H9 (cell line): ENCODE measurements at regions not wholly inside any gene's neighbourhood (a gene's known extent, or its start where the extent isn't known, plus 50 kb on each side); places are given as distances from the start of the nearest gene placed in this dataset.

Source experiments
- DNase-seq: peaks from one replicate; pipeline ENCODE4 v3.0.0-alpha.2; 2017
- H2AFZ ChIP-seq: one replicate; pipeline ENCODE4 v1.6.1; 2013; ENCODE audit warnings: mild to moderate bottlenecking, low read length, control low read depth, moderate library complexity
- H2AK5ac ChIP-seq: 2 replicates; pipeline ENCODE4 v1.6.1; 2013; ENCODE audit warnings: low read length, control low read depth, mixed read lengths; ENCODE audit not compliant: insufficient read length
- H2BK120ac ChIP-seq: one replicate; pipeline ENCODE4 v1.6.1; 2013; ENCODE audit warnings: low read depth, mild to moderate bottlenecking, low read length, control low read depth, inconsistent platforms; ENCODE audit not compliant: poor library complexity, severe bottlenecking
- H2BK12ac ChIP-seq: 2 replicates; pipeline ENCODE4 v1.6.1; 2013; ENCODE audit warnings: low read length, control low read depth, mixed read lengths, low read depth; ENCODE audit not compliant: insufficient read length
- H2BK15ac ChIP-seq: 2 replicates; pipeline ENCODE4 v1.6.1; 2013; ENCODE audit warnings: low read depth, low read length, control low read depth
- H2BK20ac ChIP-seq: one replicate; pipeline ENCODE4 v1.6.1; 2013; ENCODE audit warnings: low read depth, mild to moderate bottlenecking, low read length, control low read depth, inconsistent platforms; ENCODE audit not compliant: poor library complexity, severe bottlenecking
- H2BK5ac ChIP-seq: 2 replicates; pipeline ENCODE4 v1.6.1; 2013; ENCODE audit warnings: low read length, control low read depth, mixed read lengths; ENCODE audit not compliant: insufficient read length
- H3K14ac ChIP-seq: 2 replicates; pipeline ENCODE4 v1.6.1; 2013; ENCODE audit warnings: low read length, control low read depth; ENCODE audit not compliant: insufficient read depth
- H3K18ac ChIP-seq: 2 replicates; pipeline ENCODE4 v1.6.1; 2013; ENCODE audit warnings: low read depth, mild to moderate bottlenecking, mixed read lengths, low read length, control low read depth; ENCODE audit not compliant: insufficient read length
- H3K23ac ChIP-seq: 2 replicates; pipeline ENCODE4 v1.6.1; 2013; ENCODE audit warnings: low read length, control low read depth, mixed read lengths, low read depth; ENCODE audit not compliant: insufficient read length
- H3K23me2 ChIP-seq: 2 replicates; pipeline ENCODE4 v1.6.1; 2013; ENCODE audit warnings: low read depth, mild to moderate bottlenecking, mixed read lengths, low read length, control low read depth; ENCODE audit not compliant: insufficient read length, poor library complexity, severe bottlenecking
- H3K27ac ChIP-seq: 2 replicates; pipeline ENCODE4 v1.5.1; 2013; ENCODE audit warnings: low read length, control low read depth, mixed read lengths, low read depth; ENCODE audit not compliant: insufficient read length
- H3K27me3 ChIP-seq: 2 replicates; pipeline ENCODE4 v1.6.1; 2013; ENCODE audit warnings: low read length, control low read depth, inconsistent platforms; ENCODE audit not compliant: insufficient read depth
- H3K4ac ChIP-seq: 2 replicates; pipeline ENCODE4 v1.6.1; 2013; ENCODE audit warnings: low read depth, mild to moderate bottlenecking, control low read depth, inconsistent platforms, low read length, moderate library complexity
- H3K4me1 ChIP-seq: 2 replicates; pipeline ENCODE4 v1.6.1; 2013; ENCODE audit warnings: low read length, control low read depth, inconsistent platforms; ENCODE audit not compliant: insufficient read depth
- H3K4me2 ChIP-seq: 2 replicates; pipeline ENCODE4 v1.6.1; 2013; ENCODE audit warnings: low read length, control low read depth, mixed read lengths; ENCODE audit not compliant: insufficient read length, insufficient read depth
- H3K56ac ChIP-seq: 2 replicates; pipeline ENCODE4 v1.6.1; 2013; ENCODE audit warnings: low read depth, mild to moderate bottlenecking, mixed read lengths, low read length, control low read depth; ENCODE audit not compliant: insufficient read length
- H3K79me1 ChIP-seq: 2 replicates; pipeline ENCODE4 v1.6.1; 2013; ENCODE audit warnings: low read depth, mild to moderate bottlenecking, moderate library complexity, low read length, control low read depth, inconsistent platforms; ENCODE audit not compliant: insufficient read depth, poor library complexity, severe bottlenecking
- H3K79me2 ChIP-seq: 2 replicates; pipeline ENCODE4 v1.6.1; 2013; ENCODE audit warnings: low read length, control low read depth, inconsistent platforms; ENCODE audit not compliant: insufficient read depth
- H3K9ac ChIP-seq: 2 replicates; pipeline ENCODE4 v1.6.1; 2013; ENCODE audit warnings: low read length, control low read depth, mixed read lengths; ENCODE audit not compliant: insufficient read length; ENCODE audit errors: extremely low read depth
- H3K9me3 ChIP-seq: one replicate; pipeline ENCODE4 v1.6.1; 2013; ENCODE audit warnings: low read depth, low read length, inconsistent platforms; ENCODE audit not compliant: control insufficient read depth
- H3T11ph ChIP-seq: one replicate; pipeline ENCODE4 v1.6.1; 2013; ENCODE audit warnings: mild to moderate bottlenecking, low read length, control low read depth, inconsistent platforms
- H4K20me1 ChIP-seq: one replicate; pipeline ENCODE4 v1.6.1; 2013; ENCODE audit not compliant: control insufficient read depth, insufficient read length, insufficient read depth
- H4K5ac ChIP-seq: 2 replicates; pipeline ENCODE4 v1.6.1; 2013; ENCODE audit warnings: low read depth, mild to moderate bottlenecking, mixed read lengths, low read length, control low read depth; ENCODE audit not compliant: insufficient read length
- H4K8ac ChIP-seq: replicated peaks from 2 replicates; pipeline ENCODE4 v1.6.1; 2013; ENCODE audit warnings: low read length, control low read depth, mixed read lengths, low read depth; ENCODE audit not compliant: insufficient read length
- H4K91ac ChIP-seq: 2 replicates; pipeline ENCODE4 v1.6.1; 2013; ENCODE audit warnings: low read depth, mild to moderate bottlenecking, moderate library complexity, mixed read lengths, low read length, control low read depth; ENCODE audit not compliant: insufficient read length
- H3K27ac Mint-ChIP-seq, 3 experiments: 2 replicates in 2 of 3; 3 replicates in 1 of 3; pipeline ENCODE4 v1.8.0; 2020 to 2021; ENCODE audit warnings: mixed read lengths in 3 of 3, mild to moderate bottlenecking in 1 of 3, moderate library complexity in 1 of 3
- H3K27me3 Mint-ChIP-seq: 2 replicates; pipeline ENCODE4 v1.8.0; 2021; ENCODE audit warnings: low read depth, mild to moderate bottlenecking, moderate library complexity, mixed read lengths
- H3K36me3 Mint-ChIP-seq, 3 experiments: 2 replicates in 2 of 3; 3 replicates in 1 of 3; pipeline ENCODE4 v1.8.0; 2020 to 2021; ENCODE audit warnings: low read depth in 3 of 3, mixed read lengths in 3 of 3; ENCODE audit not compliant: insufficient read depth in 1 of 3
- H3K4me1 Mint-ChIP-seq, 2 experiments: 2 replicates each; pipeline ENCODE4 v1.8.0; 2020; ENCODE audit warnings: mixed read lengths in 2 of 2
- H3K4me3 Mint-ChIP-seq, 2 experiments: 2 replicates in 1 of 2; 3 replicates in 1 of 2; pipeline ENCODE4 v1.8.0; 2020 to 2021; ENCODE audit warnings: mild to moderate bottlenecking in 2 of 2, mixed read lengths in 2 of 2, moderate library complexity in 1 of 2
- H3K9me3 Mint-ChIP-seq, 2 experiments: 2 replicates in 1 of 2; 3 replicates in 1 of 2; pipeline ENCODE4 v1.8.0; 2020; ENCODE audit warnings: mild to moderate bottlenecking in 2 of 2, mixed read lengths in 2 of 2, moderate library complexity in 1 of 2
- WGBS: extraction: QIAGEN DNeasy Blood & Tissue Kit; methylation state at CpG from one replicate; pipeline ENCODE4 v1.1.7; 2013; ENCODE audit warnings: missing lambda C conversion rate, low lambda C conversion rate, mixed read lengths; ENCODE audit not compliant: insufficient read length; ENCODE audit errors: extremely low coverage; 5-methylcytosine and 5-hydroxymethylcytosine counted together
- TF ChIP-seq, protein P1 (sequence below): fragments of 200-600 bp; sonication (generic); conservative IDR thresholded peaks from 3 replicates; pipeline ENCODE4 v1.8.0; 2021; ENCODE audit warnings: antibody characterized with exemption, mild to moderate bottlenecking

DNA sequence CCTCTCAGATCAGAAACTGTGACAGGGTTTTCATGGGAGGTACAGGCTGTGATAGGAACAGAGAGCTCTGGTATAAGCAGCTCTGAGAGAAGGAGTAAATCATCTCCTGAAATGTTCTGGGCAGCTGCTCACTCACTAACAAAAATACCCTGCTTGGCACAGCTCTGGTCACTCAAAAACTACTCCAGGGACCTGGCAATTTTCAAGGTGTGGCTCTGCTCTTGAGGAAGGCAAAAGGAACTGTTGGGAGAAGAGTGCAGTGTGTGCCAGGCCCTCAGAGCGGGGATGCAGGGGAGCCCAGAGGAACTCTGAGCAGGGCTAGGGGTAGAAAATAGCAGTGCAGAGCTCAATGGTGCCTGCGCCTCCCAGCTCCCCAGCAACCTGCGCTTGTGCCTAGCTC is 180.5 kb upstream of the ZBED5 start:
- H3K14ac ChIP-seq, result no peak overlapping the region; the same call in 1 of the 2 replicates
- no peaks in the 10 kb centered on the region for H3K9me3 Mint-ChIP-seq
- H3K79me2 ChIP-seq, result no peaks in the 10 kb centered on the region
- H3K27me3 Mint-ChIP-seq, result no peaks in the 10 kb centered on the region; the same call in 1 of the 2 replicates
- no peaks in the 10 kb centered on the region for H3K27me3 ChIP-seq
- no peak overlapping the region for H2AFZ ChIP-seq
- H3K4me1 ChIP-seq, result no peaks in the 10 kb centered on the region
- no peak overlapping the region for H3K27ac ChIP-seq
- no peak overlapping the region for H3K4me2 ChIP-seq
- no peaks in the 10 kb centered on the region for H3K23me2 ChIP-seq
- TF ChIP-seq, protein P1, sequence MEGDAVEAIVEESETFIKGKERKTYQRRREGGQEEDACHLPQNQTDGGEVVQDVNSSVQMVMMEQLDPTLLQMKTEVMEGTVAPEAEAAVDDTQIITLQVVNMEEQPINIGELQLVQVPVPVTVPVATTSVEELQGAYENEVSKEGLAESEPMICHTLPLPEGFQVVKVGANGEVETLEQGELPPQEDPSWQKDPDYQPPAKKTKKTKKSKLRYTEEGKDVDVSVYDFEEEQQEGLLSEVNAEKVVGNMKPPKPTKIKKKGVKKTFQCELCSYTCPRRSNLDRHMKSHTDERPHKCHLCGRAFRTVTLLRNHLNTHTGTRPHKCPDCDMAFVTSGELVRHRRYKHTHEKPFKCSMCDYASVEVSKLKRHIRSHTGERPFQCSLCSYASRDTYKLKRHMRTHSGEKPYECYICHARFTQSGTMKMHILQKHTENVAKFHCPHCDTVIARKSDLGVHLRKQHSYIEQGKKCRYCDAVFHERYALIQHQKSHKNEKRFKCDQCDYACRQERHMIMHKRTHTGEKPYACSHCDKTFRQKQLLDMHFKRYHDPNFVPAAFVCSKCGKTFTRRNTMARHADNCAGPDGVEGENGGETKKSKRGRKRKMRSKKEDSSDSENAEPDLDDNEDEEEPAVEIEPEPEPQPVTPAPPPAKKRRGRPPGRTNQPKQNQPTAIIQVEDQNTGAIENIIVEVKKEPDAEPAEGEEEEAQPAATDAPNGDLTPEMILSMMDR, result no peak
- no peaks in the 10 kb centered on the region for H3K36me3 Mint-ChIP-seq
- whole genome bisulfite sequencing, result no CpG with 5 or more reads among the region's 3 CpGs
- no peak overlapping the region for H2BK120ac ChIP-seq
- H4K20me1 ChIP-seq, result no peaks in the 10 kb centered on the region
- H3K23ac ChIP-seq, result no peak overlapping the region
- no peak overlapping the region for H2BK20ac ChIP-seq
- H3K79me1 ChIP-seq, result no peaks in the 10 kb centered on the region
- H4K8ac ChIP-seq, result no peak overlapping the region
- H2AK5ac ChIP-seq, result no peak overlapping the region
- H3K18ac ChIP-seq, result no peak overlapping the region
- H3T11ph ChIP-seq, result no peak overlapping the region
- peak overlapping the region in 1 of 3 experiments; percentile 49; a peak in 1 of 7 replicates for H3K27ac Mint-ChIP-seq
- H2BK12ac ChIP-seq, result no peak overlapping the region
- DNase-seq, result no peak
- no peak overlapping the region for H2BK5ac ChIP-seq
- no peak overlapping the region for H3K9ac ChIP-seq
- H3K4me3 Mint-ChIP-seq, result no peak overlapping the region
- no peak overlapping the region for H4K5ac ChIP-seq
- no peak overlapping the region for H2BK15ac ChIP-seq
- no peaks in the 10 kb centered on the region for H3K9me3 ChIP-seq
- H3K4ac ChIP-seq, result no peak overlapping the region
- H3K56ac ChIP-seq, result no peak overlapping the region
- no peak overlapping the region for H4K91ac ChIP-seq
- H3K4me1 Mint-ChIP-seq, result peaks cover 4% of the 10 kb centered on the region in 2 experiments; a peak in 3 of 4 replicates
